HG02870 (cell line): ENCODE measurements at regions not wholly inside any gene's neighbourhood (a gene's known extent, or its start where the extent isn't known, plus 50 kb on each side); places are given as distances from the start of the nearest gene placed in this dataset.
"Not testable (repeated sequence)": the region's sequence is repeated elsewhere in the genome, so short reads cannot be mapped to it uniquely, and the experiment has no call there.

ENCODE experiments used
- ATAC-seq: cut with Tn5 transposase; IDR thresholded peaks from one replicate; pipeline ENCODE4 v1.9.1; 2021; ENCODE audit warnings: mild to moderate bottlenecking, moderate library complexity; ENCODE audit not compliant: unreplicated experiment

DNA sequence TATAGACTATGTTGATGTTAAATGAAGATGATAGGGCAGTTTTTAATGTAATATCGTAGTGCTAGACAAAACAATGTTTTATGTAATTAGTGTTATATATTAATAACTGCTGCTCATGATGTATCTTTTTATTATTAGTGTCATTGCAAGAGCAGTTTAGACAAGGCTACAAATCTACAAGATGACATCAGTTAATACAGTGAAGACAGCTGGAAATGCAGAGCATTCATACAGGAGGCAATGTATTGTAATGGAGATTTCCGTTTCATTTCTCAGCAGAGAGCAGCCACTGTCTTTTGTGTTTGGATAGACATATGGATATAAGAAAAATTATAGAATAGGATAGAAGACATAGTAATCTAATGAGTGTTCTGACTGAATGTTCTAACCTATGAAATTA is 178.0 kb downstream of the FOXG1 start:
- no peak for ATAC-seq

DNA sequence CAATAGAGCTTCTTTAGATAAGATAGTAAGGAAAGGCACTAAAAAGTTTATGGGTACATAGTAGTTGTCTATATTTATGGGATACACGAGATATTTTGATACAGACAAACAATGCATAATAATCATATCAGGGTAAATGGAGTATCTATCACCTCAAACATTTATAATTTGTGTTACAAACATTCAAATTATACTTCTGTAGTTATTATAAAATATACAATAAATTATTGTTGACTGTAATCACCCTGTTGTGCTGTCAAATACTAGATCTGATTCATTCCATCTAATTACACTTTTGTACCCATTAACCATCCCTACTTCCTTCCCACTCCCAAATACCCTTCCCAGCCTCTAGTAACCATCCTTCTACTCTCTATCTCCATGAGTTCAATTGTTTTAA is 179.7 kb downstream of the FOXG1 start:
- ATAC-seq: no peak

GRCh38 chr14:28949503-28949902 is 182.9 kb downstream of the FOXG1 start:
- ATAC-seq: no peak

GRCh38 chr14:28952161-28952560 is 185.6 kb downstream of the FOXG1 start:
- no peak for ATAC-seq

DNA sequence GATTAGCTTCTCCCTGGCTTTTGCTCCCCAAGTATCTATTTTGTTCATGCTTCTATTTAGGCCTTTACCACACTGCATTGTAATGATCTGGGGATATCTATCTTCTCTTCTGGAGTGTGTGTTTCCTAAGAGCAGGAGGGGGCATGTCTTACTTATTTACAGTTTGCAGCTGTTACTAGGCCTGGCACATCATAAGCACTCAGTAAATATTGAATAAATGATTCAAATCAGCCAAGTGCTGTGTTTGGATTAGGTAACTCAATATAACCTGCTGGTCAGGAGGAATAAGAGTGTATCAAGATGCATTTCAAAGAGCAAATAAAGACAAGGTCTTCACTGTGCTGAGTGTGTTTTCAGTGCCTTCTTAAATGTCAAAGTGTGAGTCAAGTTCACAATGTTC is 186.1 kb downstream of the FOXG1 start:
- no peak for ATAC-seq

DNA sequence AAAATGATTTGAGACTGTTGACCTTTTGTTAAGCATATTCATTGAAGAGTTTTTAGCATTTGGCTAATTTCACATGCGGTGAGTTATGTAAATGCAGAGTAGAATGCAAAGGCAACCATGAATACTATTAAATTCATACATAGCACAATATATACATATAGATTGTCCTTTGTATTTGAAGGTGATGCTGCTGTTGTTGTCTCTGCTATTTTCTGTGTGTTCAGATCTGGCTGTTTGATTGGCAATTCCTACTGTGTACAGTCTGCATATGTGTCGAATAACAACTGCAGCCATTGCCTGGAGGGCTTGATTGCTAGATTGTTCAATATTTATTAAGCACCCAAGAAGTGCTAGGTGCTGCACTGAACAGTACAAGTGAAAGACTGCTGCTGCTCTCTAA is 187.4 kb downstream of the FOXG1 start:
- no peak for ATAC-seq

- no peak for ATAC-seq
Measured at GRCh38 chr14:28966416-28967233, 200.0 kb downstream of the FOXG1 start.

GRCh38 chr14:28975084-28975483 is 208.5 kb downstream of the FOXG1 start:
- ATAC-seq: no peak

DNA sequence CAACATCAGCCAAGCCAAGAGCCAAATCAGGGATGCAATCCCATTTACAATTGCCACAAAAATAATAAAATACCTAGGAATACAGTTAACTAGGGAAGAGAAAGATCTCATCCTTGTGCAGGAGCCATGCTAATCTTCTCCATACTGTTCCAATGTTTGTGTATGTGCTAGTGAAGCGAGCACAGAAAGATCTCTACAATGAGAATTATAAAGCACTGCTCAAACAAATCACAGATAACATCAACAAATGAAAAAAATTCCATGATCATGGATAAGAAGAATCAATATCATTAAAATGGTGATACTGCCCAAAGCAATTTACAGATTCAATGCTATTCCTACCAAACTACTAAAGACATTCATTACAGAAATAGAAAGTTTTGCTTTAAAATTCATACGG is 215.6 kb downstream of the FOXG1 start:
- ATAC-seq: no peak

DNA sequence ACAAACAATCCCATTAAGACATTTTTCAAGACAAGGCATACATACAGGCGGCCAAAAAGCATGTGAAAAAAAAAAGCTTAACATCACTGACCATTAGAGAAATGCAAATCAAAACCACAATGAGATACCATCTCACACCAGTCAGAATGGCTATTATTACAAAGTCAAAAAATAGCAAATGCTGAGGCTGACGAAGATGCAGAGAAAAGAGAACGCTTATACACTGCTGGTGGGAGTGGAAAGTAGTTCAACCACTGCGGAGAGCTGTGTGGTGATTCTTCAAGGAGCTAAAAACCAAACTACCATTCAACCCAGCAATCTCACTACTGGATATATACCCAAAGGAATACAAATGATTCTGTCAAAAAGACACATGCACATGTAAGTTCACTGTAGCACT is 216.7 kb downstream of the FOXG1 start:
- no peak for ATAC-seq

GRCh38 chr14:28987516-28987915 is 220.9 kb downstream of the FOXG1 start:
- ATAC-seq: no peak

- ATAC-seq: not testable (repeated sequence)
Measured at GRCh38 chr14:28997196-28997595, 230.6 kb downstream of the FOXG1 start.

DNA sequence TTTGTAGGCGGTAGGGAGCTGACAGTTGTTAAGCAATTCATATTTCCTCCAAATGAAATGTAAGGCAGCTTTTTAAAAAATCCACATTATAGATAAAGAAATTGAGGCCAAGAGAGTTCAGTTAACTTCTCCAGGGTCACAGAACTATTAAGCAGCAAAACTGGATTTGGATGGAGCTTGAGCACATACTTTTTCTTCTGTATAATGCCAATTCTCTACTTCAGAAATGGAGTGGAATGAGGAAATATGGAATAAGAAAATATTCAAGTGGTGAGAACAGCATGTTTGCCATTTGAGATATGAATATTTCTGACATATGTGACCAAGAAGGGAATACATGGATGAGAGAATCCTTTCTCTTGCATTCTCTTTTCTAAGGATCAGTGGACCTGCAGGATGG is 233.1 kb downstream of the FOXG1 start:
- ATAC-seq: no peak

GRCh38 chr14:29005647-29006046 is 239.1 kb downstream of the FOXG1 start:
- ATAC-seq: no peak

- no peak for ATAC-seq
Measured at GRCh38 chr14:29007990-29008389, 241.4 kb downstream of the FOXG1 start.

DNA sequence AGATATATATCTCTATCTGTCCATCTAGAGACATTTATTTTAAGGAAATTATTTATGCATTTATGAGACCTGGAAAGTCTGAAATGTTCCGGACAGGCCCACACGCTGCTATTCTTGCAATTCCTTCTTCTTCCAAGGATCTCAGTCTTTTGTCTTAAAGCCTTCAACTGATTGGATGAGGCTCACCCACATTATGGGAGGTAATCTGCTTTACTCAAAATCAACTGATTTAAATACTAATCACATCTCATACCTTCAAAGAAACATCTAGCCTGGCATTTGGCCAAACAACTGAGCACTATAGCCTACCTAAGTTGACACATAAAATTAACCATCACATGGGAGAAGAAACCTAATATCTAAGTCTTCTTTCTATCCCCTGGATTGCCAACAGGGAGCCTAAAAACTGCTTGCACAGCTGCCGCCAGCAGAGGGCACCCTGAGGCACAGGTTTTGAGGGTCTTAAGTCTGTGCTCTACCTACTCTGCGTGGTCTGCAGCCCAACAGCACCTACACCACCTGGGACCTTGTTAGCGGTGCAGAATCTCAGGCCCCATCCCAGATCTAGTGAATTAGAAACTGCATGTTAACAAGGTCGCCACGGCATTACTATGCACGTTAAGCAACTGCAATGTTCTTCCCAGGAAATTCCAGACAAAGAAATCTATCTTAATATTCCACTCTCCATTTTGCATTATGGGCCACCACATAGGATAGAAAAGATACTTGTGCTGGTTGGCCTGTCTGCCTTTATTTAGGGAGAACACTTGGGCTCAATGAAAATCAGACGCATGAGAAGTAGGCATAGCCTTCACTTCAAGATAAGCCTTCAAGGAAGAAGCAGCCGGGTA is 249.7 kb downstream of the FOXG1 start:
- ATAC-seq: no peak

GRCh38 chr14:29023505-29023904 is 256.9 kb downstream of the FOXG1 start:
- not testable (repeated sequence) for ATAC-seq

- ATAC-seq: not testable (repeated sequence)
Measured at GRCh38 chr14:29027441-29027840, 260.9 kb downstream of the FOXG1 start.

GRCh38 chr14:29027941-29028705 is 261.5 kb downstream of the FOXG1 start:
- not testable (repeated sequence) for ATAC-seq

DNA sequence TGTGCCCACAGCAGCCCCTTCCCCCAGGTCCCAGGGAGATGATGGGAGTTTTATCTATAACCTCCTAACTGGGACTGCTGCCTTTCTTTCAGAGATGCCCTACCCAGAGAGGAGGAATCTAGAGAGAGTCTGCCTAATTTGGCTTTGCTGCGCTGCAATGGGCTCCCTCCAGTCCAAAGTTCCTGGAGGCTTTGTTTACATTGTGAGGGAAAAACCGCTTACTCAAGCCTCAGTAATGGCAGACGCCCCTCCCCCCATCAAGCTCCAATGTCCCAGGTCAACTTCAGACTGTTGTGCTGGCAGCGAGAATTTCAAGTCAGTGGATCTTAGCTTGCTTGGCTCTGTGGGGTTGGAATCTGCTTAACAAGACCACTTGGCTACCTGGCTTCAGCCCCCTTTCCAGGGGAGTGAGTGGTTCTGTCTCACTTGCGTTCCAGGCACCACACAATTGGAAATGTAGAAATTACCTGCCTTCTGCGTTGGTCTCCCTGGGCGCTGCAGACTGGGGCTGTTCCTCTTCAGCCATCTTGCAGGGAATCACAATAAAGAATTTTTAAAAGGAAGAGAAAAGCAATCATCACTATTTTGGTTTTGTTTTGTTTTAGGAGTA is 262.5 kb downstream of the FOXG1 start:
- no peak for ATAC-seq

GRCh38 chr14:29030121-29030520 is 263.5 kb downstream of the FOXG1 start:
- no peak for ATAC-seq
